ENCODE measurements at regions not wholly inside any gene's neighbourhood (a gene's known extent, or its start where the extent isn't known, plus 50 kb on each side); places are given as distances from the start of the nearest gene placed in this dataset.

- Mint-ChIP-seq H3K9me3 (no peaks in the 10 kb centered on the region), H3K27me3 (ENCODE audit: low read depth) (no peaks in the 10 kb centered on the region), H3K4me1 (no peaks in the 10 kb centered on the region), H3K27ac (ENCODE audit: unreplicated experiment) (no peak overlapping the region), H3K4me3 (no peak overlapping the region), H3K36me3 (ENCODE audit: low read depth) (no peaks in the 10 kb centered on the region)
- TF ChIP-seq CTCF (conservative IDR thresholded peaks at IDR 0.05), result no peak
- no peak for DNase-seq (ENCODE audit: low read depth, low spot score)
Observed at GRCh38 chr7:79548727-79549126, 95.3 kb upstream of the MAGI2 start.

- Mint-ChIP-seq H3K9me3 (no peaks in the 10 kb centered on the region), H3K27ac (ENCODE audit: unreplicated experiment) (no peak overlapping the region), H3K27me3 (ENCODE audit: low read depth) (no peaks in the 10 kb centered on the region), H3K4me3 (no peak overlapping the region), H3K4me1 (no peaks in the 10 kb centered on the region), H3K36me3 (ENCODE audit: low read depth) (no peaks in the 10 kb centered on the region)
- TF ChIP-seq CTCF (conservative IDR thresholded peaks at IDR 0.05), result no peak
- no peak for DNase-seq (ENCODE audit: low read depth, low spot score)
Observed at GRCh38 chr7:79547132-79547531, 93.7 kb upstream of the MAGI2 start.

GRCh38 chr7:79540592-79540991 is 87.1 kb upstream of the MAGI2 start:
- no peaks in the 10 kb centered on the region for H3K4me1 Mint-ChIP-seq
- TF ChIP-seq CTCF (conservative IDR thresholded peaks at IDR 0.05), result no peak
- no peaks in the 10 kb centered on the region for H3K36me3 Mint-ChIP-seq (ENCODE audit: low read depth)
- no peak overlapping the region for H3K27ac Mint-ChIP-seq (ENCODE audit: unreplicated experiment)
- DNase-seq (ENCODE audit: low read depth, low spot score), result no peak
- no peaks in the 10 kb centered on the region for H3K27me3 Mint-ChIP-seq (ENCODE audit: low read depth)
- no peaks in the 10 kb centered on the region for H3K9me3 Mint-ChIP-seq
- no peak overlapping the region for H3K4me3 Mint-ChIP-seq

GRCh38 chr7:79534128-79534527 is 80.7 kb upstream of the MAGI2 start:
- Mint-ChIP-seq H3K4me1 (peaks cover 25% of the 10 kb centered on the region), H3K27me3 (ENCODE audit: low read depth) (no peaks in the 10 kb centered on the region), H3K27ac (ENCODE audit: unreplicated experiment) (no peak overlapping the region), H3K4me3 (no peak overlapping the region), H3K9me3 (peaks cover 3% of the 10 kb centered on the region), H3K36me3 (ENCODE audit: low read depth) (peaks cover 3% of the 10 kb centered on the region)
- DNase-seq (ENCODE audit: low read depth, low spot score), result no peak
- no peak for TF ChIP-seq CTCF (conservative IDR thresholded peaks at IDR 0.05)

- Mint-ChIP-seq H3K4me1 (peaks cover 25% of the 10 kb centered on the region), H3K4me3 (no peak overlapping the region), H3K27me3 (ENCODE audit: low read depth) (no peaks in the 10 kb centered on the region), H3K27ac (ENCODE audit: unreplicated experiment) (peak overlapping the region; percentile 19), H3K36me3 (ENCODE audit: low read depth) (peaks cover 3% of the 10 kb centered on the region), H3K9me3 (peaks cover 3% of the 10 kb centered on the region)
- TF ChIP-seq CTCF (conservative IDR thresholded peaks at IDR 0.05), result no peak
- DNase-seq (ENCODE audit: low read depth, low spot score), result no peak
Observed at GRCh38 chr7:79531905-79532664, 78.6 kb upstream of the MAGI2 start.
